Erythroblast (primary cell): ENCODE measurements at regions not wholly inside any gene's neighbourhood (a gene's known extent, or its start where the extent isn't known, plus 50 kb on each side); places are given as distances from the start of the nearest gene placed in this dataset.

Experiments
- GATA1 ChIP-seq: IDR thresholded peaks from 2 replicates; pipeline ENCODE4 v1.6.1; 2011; ENCODE audit warnings: low read depth, mild to moderate bottlenecking, control low read depth, low read length, moderate library complexity
- POLR2A ChIP-seq: IDR thresholded peaks from 2 replicates; pipeline ENCODE4 v1.6.1; 2011; ENCODE audit warnings: mild to moderate bottlenecking, low read length

DNA sequence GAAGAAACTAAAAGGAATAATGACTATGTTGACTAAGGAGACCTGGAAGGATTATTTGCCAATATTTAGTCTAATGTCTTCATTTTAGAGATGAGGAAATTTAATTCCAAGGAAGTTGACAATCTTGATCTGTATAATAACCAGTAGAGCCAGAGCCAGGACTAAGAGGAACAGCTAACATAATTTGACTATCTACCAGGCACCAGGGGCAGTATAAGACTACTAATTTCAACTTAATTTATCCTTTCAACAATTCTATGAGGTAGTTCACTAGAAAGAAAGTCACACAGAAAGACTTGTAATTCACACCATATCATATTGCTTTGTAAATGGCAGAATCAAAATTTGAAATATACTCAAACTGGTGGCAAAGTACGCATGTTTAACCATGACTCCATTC lies 273.0 kb upstream of the STXBP5 start:
- TF ChIP-seq POLR2A = no peak
- TF ChIP-seq GATA1 = no peak
